Kidney tubule cell (primary cell): ENCODE measurements at regions not wholly inside any gene's neighbourhood (a gene's known extent, or its start where the extent isn't known, plus 50 kb on each side); places are given as distances from the start of the nearest gene placed in this dataset.
"Not testable (repeated sequence)": the region's sequence is repeated elsewhere in the genome, so short reads cannot be mapped to it uniquely, and the experiment has no call there.

Source experiments
- DNase-seq: peaks from one replicate; pipeline ENCODE4 v3.0.0-alpha.2; 2018; ENCODE audit warnings: low spot score

DNA sequence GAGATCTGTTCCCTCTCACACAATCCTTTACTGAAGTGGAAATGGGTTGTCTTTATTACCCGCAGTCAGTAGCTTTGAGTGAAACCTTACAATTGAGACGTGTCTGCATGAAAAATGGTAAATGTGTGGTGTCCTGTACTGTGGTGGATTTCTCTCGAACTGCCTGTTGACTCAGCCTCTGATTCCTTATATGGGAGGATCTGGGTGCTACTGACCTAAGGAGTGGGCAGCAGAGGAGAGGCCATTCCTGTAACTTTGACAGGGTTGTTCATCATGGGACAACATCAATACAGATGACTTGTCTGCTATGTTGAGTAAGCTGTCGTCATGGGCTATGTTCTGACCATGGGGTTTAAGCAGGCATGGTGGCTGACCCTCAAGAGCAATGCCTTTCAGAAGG is 159.6 kb upstream of the WDR1 start:
- no peak for DNase-seq

GRCh38 chr4:10275696-10276095 is 159.1 kb upstream of the WDR1 start:
- peak; percentile 38 for DNase-seq

DNA sequence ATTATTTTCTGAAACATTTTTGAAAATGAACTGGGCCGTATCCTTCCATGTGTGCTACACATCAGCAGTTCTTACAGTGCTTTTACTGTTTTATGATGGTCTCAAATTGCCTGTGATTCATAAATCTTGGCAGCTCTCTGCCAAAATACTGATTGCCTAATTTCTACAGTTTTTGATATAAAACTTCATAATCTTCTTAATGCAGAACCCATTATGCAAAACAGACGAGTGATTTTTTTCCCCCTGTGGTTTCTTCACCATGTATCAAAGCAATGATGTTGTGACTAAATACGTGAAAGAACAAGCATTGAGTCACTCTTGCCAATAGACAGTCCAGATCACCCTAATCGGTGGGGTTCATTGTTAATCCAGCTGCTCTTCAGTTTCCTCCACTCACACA is 156.4 kb upstream of the WDR1 start:
- DNase-seq, result no peak

- no peak for DNase-seq
These were observed 155.9 kb upstream of the WDR1 start for GRCh38 chr4:10272511-10272910.

DNA sequence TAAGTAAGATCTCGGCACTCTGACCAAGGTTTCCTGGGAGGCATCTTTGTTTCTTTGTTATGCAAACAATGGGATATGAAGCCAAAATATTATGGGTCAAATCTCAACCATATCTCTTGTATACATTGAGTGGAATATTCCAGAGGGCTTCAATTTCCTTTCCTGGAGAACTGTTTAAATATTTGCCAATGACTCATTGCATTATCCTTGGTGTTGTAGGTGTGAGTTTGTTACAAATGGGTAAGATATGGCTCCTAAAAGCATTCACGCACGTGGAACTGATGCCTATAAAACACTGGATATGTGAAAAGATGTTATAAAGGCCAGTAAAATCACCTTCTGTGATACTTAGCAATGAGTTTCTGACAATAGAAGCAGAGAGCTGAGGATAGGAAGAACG is 150.5 kb upstream of the WDR1 start:
- DNase-seq, result no peak

DNA sequence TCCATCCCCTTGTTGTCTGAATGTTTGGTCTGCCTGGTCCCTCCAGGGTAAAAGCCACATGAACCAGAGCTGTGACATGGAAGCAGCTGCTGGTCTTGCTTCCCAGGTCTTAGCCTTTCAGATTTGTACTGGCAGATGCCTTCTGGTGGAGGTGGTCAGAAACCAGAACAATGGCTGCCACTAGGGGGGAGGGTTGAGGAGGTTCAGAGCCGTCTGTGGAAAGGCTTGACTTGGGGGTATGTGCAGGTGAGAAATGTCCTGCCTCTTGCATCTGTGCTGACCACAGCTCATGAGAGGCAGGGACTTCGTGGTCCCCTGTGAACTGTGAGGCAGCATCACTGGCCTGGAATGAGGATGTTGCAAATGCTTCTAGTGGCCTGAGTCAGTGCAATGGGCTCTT is 144.2 kb upstream of the WDR1 start:
- DNase-seq, result peak; percentile 61

GRCh38 chr4:10259976-10260375 is 143.4 kb upstream of the WDR1 start:
- DNase-seq, result peak; percentile 19

DNA sequence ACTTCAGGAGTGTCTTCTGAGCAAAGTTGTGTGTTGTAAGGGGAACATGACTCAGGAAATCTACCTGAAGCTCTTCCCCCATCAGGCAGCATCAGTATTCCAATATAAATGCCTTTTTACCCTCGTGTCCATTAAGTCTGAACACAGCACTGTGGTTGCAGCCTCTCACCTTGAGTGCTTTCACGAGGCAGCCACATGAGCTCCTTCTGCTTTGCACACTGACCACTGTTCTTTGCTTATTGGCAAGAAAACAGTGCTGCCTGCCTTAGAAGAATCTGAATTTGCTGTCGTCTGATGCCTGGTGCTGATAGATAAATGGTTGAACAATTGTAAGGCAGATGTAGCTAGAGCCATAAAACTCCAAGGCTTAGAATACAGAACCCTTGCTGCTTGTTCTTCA is 139.6 kb upstream of the WDR1 start:
- DNase-seq, result no peak

DNA sequence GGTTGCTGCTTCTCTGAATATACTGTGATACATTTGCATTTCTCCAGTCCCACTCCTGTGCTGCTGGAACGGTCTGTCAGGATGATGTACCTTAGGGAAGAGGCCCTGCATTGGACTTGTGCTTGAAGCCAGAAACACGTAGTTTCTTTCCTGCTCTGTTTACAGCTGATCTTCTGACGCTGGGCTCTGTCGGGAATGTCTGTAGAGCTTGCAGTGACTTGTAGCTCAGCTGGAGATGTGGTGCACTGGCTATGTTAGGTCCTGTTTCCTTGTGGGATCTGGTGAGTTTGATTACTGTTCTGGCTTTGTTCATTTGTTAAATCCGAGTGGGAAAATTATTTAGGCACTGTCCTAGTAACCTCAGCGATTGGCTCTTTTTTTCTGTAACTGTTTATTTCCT is 137.2 kb upstream of the WDR1 start:
- no peak for DNase-seq

DNA sequence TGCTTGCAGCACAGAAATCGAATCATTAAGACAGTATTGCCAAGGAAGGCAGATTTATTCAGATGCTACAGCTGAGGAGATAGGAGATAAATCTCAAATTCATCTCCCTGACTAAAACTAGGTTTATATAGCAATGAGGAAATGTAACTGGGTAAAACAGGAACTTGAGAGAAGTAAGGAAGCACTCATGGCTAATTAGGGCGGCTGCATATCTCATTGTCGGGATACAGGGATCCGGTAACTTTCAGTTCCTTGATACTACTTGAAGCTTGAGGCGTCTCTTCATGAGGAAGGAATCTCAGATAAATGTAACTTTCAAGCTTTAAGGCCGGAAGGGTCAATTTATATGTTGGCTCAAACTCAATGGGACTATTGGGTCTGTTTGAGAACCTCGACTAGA is 129.2 kb upstream of the WDR1 start:
- no peak for DNase-seq

DNA sequence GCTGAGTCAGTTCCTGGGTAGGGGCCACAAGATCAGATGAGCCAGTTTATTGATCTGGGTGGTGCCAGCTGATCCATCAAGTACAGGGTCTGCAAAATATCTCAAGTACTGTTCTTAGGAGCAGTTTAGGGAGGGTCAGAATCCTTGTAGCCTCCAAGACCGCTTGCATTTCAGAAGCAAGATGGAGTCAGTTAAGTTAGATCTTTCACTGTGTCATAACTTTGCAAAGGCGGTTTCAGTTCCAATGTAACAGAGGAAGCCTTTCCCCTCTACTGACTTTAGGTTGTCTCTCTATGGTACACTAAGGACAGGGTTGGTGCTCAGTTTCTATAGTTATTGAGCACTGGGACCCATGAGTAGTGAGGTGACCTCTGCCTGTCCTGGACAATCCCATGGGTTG is 127.3 kb upstream of the WDR1 start:
- DNase-seq, result peak; percentile 0

GRCh38 chr4:10240691-10241090 is 124.1 kb upstream of the WDR1 start:
- DNase-seq, result no peak

DNA sequence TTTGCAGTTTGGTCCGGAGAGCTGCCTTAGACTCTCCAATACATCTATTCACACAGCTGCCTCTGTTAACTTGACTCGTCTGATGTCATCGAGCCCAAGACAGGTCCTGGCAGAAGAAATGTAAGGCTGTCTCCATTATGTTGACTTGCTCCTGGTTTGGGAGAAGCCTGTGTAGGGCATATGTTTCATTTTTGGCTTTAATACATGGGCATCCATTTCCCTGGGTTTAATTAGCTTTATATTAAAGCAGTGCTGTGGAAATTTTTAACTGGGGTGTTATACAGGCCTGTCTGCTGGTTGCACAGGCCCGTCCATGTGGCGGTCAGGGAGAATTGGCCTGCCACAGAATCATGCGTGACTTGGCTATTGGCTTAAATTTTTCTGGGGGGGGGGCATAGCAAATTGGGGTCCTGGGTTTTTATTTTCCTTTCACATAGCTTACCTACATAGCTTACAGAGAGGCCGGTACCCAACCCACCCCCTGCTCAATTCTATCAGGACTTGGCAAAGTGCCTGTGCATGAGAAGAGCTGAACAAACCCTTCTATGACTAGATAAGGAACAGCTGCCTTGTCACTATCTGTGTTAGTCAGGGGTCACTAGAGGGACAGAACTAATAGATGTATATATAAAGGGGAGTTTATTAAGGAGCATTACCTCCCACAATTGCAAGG is 123.5 kb upstream of the WDR1 start:
- peak; percentile 0 for DNase-seq

- peak; percentile 0 for DNase-seq
These were observed 120.5 kb upstream of the WDR1 start for GRCh38 chr4:10237131-10237530.

- no peak for DNase-seq
These were observed 115.5 kb upstream of the WDR1 start for GRCh38 chr4:10232114-10232513.

- no peak for DNase-seq
These were observed 110.2 kb upstream of the WDR1 start for GRCh38 chr4:10226756-10227155.

GRCh38 chr4:10225096-10225495 is 108.5 kb upstream of the WDR1 start:
- no peak for DNase-seq

- no peak for DNase-seq
These were observed 107.2 kb upstream of the WDR1 start for GRCh38 chr4:10223782-10224181.

GRCh38 chr4:10213481-10213880 is 96.9 kb upstream of the WDR1 start:
- not testable (repeated sequence) for DNase-seq

DNA sequence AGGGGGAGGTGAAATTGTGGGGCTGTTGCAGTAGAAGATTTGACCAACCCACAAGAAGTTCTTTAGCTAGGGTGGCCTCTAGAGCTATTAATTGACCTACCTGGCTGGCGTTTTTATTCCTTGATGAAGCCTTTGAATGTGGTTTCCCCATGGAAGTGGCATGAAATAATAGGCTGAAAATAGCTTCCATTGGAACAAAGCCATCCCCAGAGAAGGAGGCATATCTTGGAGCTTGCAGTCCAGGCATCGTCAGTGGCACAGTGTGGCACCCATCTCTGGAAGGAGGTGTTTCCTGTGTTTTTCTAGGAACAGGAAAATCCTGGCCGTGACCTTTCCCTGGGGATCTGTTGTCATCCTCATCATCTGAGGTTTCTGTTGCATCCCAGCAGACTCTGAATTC is 96.3 kb upstream of the WDR1 start:
- no peak for DNase-seq

DNA sequence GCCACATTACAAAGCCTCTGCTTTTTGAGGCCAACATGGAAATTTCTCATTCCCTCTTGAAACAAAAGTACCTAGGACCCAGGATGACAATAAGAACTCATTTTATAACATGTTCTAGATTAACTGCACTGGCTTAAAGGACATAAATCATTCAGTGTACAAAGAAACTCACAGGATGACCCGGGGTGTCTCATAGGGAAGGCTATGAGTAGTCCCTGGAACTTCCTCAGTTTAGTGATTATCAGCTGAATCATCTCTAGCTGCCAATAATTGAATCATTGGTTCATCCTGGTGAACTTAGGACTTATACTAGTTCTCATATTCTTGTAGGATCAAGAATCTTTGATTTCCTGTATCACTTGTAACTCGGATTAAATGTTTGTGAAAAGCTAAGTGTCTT is 95.8 kb upstream of the WDR1 start:
- no peak for DNase-seq

DNA sequence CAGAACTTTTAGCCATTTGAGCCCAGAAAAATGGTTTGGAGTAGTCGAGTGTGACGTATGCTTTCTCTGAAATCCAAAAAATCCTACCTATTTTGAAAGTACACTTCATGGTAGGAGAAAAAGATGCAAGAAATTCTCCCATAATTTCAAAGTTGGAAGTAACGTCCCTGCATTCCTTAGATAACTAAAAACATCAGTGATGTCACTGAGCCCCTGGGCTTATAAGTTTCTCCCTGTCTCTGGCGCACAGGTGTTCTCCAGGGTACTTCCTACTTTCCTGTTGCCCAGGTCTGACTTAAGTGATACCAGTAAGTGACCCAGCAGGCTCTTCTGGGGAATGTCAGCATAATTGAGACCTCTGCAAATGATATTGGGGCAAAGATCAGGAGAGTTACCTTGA is 90.5 kb upstream of the WDR1 start:
- peak; percentile 0 for DNase-seq

- DNase-seq, result peak; percentile 32
These were observed 88.6 kb upstream of the WDR1 start for GRCh38 chr4:10205223-10205622.

GRCh38 chr4:10204401-10205058 is 87.9 kb upstream of the WDR1 start:
- peak; percentile 0 for DNase-seq
